Vagina (tissue), 2 donors: ENCODE measurements at regions not wholly inside any gene's neighbourhood (a gene's known extent, or its start where the extent isn't known, plus 50 kb on each side); places are given as distances from the start of the nearest gene placed in this dataset.

Experiments used
- POLR2AphosphoS5 ChIP-seq, 2 donors: sonication (generic); formaldehyde crosslinking; IDR thresholded peaks; one replicate each; pipeline ENCODE4 v1.9.0; 2017; ENCODE audit warnings: antibody characterized with exemption in 2 of 2, mild to moderate bottlenecking in 2 of 2, low read depth in 1 of 2; ENCODE audit not compliant: insufficient read depth in 1 of 2
- TF ChIP-seq, protein P1 (sequence below), 3 experiments: fragments of 450-650 bp in 2 of 3; fragments of 200-600 bp in 1 of 3; sonication (generic) in 1 of 3; IDR thresholded peaks; one replicate each; pipeline ENCODE4 v1.5.1; 2017 to 2019; ENCODE audit warnings: antibody characterized with exemption in 3 of 3, mild to moderate bottlenecking in 2 of 3, moderate library complexity in 2 of 3

DNA sequence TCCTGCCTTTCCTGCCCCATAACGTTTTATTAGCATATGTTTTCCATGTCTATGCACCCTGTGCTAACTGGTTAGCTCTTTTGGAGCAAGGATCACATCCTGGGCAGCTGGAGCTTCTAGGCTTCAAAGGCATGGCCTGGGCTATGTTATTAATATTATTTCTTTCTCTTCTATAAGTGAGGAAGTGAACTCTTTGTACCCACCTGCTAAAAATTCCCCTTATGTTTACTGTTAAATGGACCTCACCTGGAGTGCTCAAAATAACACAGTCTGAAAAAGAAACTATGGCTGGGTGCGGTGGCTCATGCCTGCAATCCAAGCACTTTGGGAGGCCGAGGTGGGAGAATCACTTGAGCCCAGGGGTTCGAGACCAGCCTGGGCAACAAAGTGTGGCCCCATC, 97.8 kb downstream of the TNFAIP3 start:
- TF ChIP-seq, protein P1, sequence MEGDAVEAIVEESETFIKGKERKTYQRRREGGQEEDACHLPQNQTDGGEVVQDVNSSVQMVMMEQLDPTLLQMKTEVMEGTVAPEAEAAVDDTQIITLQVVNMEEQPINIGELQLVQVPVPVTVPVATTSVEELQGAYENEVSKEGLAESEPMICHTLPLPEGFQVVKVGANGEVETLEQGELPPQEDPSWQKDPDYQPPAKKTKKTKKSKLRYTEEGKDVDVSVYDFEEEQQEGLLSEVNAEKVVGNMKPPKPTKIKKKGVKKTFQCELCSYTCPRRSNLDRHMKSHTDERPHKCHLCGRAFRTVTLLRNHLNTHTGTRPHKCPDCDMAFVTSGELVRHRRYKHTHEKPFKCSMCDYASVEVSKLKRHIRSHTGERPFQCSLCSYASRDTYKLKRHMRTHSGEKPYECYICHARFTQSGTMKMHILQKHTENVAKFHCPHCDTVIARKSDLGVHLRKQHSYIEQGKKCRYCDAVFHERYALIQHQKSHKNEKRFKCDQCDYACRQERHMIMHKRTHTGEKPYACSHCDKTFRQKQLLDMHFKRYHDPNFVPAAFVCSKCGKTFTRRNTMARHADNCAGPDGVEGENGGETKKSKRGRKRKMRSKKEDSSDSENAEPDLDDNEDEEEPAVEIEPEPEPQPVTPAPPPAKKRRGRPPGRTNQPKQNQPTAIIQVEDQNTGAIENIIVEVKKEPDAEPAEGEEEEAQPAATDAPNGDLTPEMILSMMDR (IDR thresholded peaks at IDR 0.05), result no peak
- no peak for TF ChIP-seq POLR2AphosphoS5 (IDR thresholded peaks at IDR 0.05; ENCODE audit: insufficient read depth in 1 of 2, low read depth in 1 of 2)
